Stimulated activated CD8-positive, alpha-beta memory T cell treated with anti-CD3 and anti-CD28 coated beads, Interleukin-2, amount 100 ng/mL, for 1 hour (primary cell): ENCODE measurements at regions not wholly inside any gene's neighbourhood (a gene's known extent, or its start where the extent isn't known, plus 50 kb on each side); places are given as distances from the start of the nearest gene placed in this dataset.
A peak's percentile ranks its signal among the peaks of the same experiment; 100 is the strongest.

ENCODE experiments used
- DNase-seq, 2 donors: peaks; one replicate each; pipeline ENCODE4 v3.0.0-alpha.2; 2020; ENCODE audit warnings: low read depth in 2 of 2

DNA sequence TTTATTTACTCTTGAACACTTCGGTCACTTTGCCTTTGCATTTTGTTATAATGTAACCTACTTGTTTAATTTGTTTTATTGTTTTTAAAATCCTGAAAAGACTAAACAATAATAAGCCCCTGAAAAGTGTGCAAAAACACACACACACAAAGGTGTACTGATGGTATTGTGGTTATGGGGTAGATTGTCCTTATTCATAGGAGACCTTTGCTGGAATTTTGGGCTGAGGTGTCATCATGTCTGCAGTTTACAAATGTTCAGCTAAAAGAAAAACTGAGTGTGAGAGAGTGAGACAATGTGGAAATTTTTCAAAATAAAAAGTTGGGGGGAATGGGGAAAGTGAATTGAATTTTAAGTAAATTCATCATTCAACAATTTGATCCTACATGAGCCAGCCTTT is 174.9 kb downstream of the QDPR start:
- DNase-seq = no peak

DNA sequence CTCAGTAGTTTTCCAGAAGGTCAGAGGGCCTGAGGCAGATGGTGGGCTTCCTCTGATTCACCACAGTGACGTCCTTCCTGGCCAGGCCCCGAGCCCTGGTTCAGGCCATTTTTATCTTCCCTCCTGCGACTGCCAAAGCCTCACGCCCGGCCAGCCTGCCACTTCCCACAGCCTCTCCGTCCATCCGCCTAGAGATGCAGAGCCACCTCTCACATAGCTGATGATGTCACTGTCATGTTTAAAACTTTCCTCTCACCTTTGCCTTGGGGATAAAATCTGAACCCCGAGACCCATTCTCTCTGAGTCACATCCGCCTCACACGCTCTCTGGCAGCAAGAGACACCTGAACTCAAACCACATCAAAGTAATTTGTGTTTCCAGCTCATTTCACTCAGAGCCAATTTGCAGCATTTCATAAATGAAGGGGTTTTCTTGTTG is 175.3 kb downstream of the QDPR start:
- DNase-seq = peak; percentile 33 to 45

DNA sequence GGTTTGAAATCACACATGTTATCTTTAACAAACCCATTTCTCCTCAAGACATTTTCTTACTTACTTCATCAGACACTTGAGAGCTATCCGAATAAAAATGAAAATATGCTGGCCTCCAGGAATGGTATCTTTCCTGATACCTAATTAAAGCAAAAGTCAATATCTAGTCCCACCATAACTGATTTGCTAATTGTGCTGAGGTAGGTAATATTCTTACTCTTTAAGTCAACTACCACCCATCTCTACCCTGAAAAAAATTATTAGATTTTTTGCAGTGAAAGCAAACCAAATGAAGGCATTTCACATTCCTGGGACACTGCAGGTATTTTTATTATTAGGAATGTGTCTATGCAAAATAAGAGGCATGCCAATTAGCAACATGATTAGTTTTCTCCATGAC is 175.8 kb downstream of the QDPR start:
- no peak for DNase-seq

DNA sequence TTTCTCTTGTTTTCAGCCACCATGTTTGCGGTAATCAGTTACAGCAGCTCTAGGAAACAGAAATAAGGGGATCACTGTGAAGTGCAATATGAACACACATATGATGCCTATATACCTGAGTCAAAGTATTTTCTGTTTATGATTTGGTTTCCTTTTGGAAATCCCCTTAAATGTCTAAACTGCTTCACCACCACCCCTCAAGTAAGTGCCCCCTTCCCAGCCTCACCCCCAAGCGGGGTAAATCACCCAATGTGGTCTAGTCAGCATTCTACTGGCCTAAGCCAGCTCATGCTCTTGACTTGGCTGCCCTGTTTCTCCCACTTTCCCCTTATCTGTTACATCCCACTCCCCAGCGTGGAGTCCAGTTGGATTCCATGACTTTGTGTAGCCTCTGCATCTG is 176.5 kb downstream of the QDPR start:
- DNase-seq = no peak

DNA sequence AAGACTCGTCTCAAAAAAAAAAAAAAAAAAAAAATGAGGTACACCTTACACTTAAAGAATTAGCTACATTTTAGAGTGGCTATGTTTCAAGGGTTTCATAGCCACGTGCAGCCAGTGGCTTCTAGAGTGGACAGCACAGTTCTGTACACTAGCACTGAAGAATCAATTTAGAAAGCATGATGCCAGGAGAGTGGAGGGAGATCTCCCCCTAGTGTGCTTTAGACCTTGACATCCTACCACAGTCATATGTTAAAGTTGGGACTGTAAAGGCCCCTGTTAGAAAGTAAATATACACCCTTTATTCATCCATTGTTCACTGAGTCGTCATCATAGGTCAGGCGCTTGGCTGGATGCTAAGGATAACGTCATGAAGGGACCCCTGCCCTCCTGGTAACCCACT is 179.4 kb downstream of the QDPR start:
- DNase-seq = no peak

DNA sequence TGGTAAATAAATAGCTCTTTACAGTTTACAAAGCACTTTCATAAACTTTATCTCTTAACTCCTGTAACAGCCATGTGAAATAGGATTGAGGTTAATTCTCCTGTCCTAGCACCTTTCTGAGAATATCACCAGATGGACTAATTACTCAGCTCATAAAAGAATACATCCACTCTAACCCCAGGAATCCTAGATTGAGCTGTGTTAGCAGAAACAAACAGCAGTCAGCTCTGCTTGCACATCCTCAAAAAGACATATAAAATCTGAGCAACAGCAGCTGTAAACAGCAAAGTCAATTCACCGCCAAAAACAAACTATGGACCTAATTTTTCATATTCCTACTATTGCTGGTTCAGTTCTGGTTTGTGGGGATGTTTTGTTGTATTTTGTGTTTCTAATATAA is 182.8 kb downstream of the QDPR start:
- DNase-seq = no peak

DNA sequence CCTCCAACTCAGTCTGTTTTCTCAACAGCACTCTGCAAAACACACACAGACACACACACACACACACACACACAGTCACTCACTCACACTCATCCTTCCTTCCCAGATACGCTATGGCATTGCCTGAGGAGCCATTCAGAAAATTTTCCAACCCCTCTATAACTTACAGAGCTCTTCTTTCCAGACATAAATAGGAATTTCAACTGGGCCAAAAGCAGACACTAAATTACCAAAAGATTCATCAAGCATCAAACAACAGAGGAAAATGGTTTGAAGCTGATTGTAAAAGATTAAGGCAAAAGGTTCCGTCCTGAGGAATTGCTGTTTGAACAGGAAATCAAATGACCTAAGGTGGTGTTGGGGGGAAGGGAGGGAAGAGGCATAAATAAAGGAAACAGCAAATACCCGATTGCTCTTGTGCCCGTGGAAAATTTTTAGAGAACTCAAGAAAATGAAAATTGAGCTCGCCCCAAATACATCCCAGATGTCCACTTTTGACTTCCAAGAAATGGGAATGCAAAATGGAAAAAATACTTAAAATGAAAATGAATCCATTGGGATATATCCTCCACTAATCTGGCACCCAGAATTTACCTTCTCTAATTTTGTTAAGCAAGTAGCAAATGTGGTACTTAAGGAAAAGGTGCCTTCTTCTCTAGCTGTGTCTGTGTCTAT is 183.6 kb downstream of the QDPR start:
- DNase-seq = no peak

DNA sequence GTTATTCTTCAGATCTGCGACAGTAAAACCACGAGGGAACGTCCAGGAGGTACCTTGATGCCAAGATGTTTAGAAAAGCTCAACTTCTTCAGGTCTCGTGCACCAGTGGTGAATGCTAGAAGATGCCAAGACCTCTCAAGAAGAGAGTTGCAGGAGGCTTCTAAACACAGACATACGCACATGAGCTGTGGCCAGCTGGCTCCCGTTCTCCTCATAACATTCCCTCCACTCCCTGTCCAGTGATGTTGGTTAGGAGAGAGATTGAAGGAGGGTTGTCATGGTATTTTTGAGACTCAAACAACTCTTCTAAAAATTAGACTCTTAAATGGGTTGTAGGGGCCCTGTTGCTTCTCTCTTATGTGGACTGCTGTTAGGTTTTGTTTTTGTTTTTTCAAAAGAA is 184.3 kb downstream of the QDPR start:
- DNase-seq = no peak

DNA sequence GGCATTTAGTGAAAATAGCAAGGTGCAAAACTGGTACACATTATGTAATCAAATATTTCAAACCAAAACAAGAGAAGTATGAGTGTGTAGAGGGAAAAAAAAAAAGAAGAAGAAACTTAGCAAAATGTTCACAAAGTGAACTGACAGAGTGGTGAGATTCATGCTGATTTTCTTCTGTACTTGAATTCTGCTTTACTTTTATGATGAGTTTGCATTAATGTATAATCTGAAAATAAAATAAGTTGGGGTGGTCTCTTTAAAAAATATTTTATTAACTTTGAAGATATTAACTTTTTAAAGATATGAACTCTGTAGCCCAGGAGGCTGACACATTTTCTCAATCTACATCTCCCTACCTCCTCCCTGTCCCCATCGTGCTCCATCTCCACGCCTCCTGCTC is 185.1 kb downstream of the QDPR start:
- no peak for DNase-seq

DNA sequence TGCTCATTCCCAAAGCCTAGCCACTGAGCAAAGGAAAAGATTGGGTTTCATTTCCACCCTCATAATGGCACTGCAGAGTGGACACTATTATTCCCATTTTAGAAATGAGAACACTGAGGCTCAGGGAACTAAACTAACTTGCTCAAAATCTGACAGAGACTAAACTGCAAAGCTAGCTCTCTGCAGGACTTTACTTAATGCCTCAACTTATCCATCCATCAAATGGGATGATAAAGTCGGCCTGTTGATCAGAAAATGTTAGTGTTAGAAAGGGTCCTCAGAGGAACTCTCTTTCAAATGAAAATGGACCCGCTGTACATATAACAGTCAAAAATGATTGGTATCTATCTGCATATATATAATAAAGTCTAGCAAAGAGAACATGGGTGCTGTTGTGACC is 186.8 kb downstream of the QDPR start:
- no peak for DNase-seq

DNA sequence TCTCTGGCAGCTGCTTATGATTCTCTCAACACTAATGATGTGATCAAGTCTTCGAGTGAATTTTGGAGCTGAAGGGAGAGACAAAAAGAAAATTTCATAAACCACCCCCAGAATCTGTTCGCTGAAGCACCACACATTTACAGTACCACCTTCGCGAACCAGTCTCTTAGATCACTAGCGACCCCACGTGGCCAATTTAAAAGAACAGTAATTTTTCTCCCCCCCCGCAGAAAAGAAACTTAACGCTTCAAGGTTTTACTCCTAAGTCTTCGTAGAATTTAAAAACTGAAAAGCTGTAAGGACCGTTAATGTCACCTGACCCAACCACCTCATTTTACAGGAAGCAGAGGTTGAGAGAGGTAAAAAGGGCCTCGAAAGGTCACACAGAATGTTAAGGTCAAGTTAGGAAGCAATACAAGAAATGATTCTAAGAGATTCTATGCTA is 187.5 kb downstream of the QDPR start:
- peak; percentile 6 to 24 for DNase-seq

DNA sequence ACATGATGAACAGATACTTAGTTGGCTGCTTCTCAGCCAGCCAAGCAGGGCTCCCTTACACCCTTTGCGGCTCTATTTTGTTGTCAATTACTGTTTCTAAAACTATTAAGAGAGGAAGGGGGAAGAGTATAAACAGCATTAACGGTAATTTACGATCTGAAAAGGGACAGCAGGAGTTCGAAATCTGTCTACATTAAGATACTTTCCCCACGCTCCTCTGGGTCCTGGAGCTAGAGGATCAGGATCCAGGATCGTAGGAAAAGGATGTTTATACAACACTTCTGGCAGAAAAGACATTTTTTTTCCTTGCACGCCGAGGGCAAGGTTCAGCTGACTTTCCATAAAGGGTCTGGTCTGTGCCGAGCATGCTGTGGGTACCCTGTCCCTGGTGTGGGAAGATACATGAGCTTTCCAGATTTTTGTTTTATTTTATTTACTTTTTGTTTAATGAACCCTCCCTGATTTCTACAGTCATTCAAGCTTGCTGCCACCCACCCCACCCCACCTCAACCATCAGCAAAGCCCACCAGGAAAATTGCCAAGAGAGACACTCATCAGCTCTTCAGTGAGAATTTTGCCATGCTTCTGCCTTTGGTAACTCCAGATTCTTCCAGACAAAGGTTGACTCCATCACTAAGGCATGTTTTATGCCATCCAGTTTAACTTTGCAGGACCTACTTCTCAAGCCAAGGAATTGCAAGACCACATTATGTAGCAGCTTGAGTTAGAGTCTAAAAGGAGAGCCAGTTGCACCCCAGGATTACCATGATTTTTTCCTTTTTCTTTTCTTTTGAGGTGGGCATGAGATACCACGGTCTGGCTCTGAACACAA is 188.1 kb downstream of the QDPR start:
- DNase-seq = no peak

DNA sequence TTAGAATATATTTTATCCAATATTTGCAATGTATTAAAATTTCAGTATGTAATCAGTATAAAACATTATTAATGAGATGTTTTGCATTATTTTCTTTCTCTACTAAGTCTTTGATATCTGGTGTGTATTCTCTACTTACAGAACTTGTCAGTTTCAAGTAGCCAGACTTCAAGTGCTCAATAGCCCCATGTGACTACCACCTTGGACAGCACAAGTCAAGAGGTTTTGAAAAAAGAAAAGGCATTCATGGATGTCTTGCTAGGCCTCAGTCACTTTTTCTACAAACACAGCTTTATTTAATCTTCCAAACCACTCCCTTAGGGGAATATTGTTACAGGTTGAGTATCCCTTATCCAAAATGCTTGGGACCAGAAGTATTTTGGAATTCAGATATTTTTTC is 189.4 kb downstream of the QDPR start:
- DNase-seq = no peak

DNA sequence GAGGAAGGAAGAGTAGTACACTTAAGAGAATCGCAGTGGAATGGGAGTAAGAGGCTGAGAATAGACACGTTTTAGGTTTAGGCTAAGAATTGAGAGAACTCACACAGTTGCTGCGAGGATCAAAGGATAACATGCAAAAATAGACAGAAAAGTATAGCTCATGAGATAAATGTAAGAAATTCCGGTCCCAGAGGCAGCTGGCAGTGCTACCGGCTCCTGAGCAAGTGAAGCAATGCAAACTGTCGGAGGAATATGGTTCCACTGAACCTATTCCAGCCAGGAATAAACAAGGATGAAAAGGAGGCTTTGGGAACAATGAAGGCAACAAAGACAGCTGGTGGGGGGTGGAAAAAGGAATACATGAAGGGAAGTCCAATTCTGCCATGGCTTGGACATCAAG is 191.8 kb downstream of the QDPR start:
- no peak for DNase-seq

DNA sequence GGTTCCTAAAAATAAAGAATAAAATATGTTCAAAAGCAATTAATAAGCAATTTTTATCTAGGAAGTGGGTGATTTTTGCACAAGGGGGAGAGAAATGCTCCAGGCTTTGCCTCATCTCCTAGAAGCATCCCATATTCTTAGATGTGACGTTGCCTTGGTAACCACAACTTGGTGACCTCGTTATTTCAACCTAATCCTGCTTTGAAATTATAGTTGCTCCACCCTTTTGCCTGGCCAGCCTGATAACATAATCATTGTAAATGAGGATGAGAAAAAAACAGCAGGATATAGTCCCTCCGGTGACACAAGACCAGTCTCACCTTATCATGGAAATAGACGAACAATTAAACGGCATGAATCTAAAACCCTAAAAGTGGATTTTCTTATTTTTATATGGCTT is 194.4 kb downstream of the QDPR start:
- DNase-seq = no peak

DNA sequence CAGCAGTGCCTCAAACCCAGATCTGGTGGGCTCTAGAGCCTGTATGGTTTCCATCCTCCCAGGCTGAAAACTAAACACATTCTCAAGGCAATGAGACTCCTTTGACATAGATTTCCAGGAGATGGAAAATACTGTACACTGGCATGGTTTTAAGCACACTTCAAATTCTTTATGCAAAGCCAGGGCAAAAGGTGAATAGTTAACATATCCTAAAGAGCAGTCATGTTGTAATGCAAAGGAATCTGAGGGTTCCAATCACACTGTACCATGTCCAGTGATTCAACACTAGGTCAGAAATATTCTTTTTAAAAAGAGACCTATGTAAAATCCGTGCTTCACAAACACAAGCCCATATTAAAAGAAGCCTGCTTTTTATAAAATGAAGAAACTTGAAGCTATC is 195.3 kb downstream of the QDPR start:
- no peak for DNase-seq

DNA sequence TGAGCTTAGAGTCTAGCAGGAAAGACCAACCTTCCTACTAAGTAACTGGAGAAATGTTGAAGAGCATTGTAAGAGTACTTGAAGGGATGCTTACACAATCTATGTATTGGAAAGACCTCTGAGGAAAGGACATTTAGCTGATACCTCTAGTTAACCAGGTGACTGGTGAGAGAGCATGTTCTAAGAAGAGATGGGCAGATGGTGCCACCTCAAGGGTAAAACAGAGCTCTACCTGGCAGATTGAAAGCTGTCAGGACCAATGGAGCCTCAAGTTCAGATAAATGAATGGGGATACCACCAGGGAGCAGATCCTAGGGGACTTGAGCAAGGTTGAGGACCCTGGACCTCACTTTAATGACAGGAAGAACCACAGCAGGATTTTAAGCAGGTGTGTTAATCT is 196.4 kb downstream of the QDPR start:
- DNase-seq = no peak

DNA sequence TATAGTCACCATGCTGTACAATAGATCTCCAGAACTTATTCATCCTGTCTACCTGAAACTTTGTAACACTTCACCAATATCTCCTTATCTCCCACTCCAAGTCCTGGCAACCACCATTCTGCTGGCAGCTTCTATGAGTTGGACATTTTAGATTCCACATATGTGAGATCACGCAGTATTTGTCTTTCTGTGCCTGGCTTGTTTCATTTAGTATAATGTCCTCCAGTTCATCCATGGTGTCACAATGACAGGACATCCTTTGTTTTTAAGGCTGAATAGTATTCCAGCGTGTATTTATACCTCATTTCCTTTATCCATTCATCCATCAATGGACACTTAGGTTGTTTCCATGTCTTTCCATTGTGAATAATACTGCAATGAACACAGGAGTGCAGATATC is 198.7 kb downstream of the QDPR start:
- no peak for DNase-seq

DNA sequence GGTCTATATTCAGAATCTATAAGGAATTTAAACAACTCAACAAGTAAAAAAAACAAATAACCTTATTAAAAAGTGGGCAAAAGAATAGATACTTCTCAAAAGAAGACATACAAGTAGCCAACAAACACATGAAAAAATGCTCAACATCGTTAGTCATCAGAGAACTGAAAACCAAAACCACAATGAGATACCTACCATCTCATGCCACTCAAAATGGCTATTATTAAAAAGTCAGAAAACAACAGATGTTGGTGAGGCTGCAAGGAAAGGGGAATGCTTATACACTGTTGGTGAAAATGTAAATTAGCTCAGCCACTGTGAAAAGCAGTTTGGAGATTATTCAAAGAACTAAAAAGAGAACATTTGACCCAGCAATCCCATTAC is 201.6 kb downstream of the QDPR start:
- DNase-seq = no peak

DNA sequence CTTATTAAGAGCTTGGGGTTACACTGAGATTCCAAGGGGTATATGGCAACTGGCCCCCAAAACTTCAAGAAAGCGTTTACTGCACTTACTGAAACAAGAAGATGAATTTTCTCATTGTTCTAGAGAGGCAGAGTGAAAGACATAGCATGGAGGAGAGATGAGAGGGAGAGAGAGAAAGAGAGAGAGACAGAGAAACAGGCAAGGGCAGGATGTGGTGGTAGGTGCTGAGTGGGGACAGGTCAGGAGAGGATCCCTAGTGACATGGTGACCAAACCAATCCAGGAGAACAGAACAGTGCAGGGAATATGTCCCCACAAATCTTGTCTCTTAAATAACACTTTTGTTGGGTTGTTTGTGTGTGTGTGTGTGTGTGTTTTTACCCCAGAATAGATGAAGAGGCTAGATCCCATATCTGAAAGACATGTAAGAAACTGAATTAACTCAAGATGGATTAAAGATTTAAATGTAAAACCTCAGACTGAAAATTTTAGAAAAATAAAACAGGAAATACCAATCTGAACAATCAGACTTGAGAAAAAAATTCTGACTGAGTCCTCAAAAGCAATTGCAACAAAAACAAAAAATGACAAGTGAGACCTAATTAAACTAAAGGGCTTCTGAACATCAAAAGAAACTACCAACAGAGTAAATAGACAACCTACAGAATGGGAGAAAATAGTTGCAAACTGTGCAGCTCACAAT is 202.2 kb downstream of the QDPR start:
- DNase-seq = no peak

DNA sequence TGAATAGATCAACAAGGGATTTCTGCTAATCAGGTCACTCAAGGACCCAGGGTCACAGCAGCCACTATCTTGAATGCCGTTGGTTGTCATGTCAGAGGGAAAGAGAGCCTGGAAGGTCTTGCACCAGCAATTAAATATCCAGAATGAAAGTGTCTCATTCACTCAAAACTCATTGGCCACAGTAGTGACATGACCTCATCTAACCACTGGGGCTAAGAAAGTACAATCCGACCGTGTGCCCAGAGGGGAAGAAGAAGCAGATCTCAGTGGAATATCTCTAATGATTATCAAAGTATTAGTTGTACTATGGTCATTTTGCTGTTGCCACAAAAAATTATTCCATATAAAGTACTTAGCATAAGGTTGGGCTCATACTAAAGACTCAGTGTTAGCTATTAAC is 210.0 kb downstream of the QDPR start:
- DNase-seq = no peak

DNA sequence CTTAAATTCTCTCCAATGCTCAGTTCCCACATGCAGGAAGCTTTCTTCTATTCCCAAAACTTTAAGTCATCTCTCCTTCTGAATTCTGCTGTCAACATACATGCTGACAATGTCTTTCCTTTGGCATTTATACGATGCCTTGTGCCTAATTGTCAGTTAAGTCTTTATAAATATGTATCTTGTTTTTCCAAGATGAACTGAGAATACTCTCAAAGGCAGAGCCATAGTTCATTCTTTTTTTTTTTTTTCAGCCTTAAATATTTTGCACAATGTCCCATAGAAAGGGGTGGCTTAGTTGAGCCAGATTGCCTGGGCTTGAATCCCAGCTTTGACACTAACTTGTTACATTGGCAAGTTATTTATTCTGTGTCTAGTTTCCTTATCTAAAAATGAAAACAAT is 210.6 kb downstream of the QDPR start:
- no peak for DNase-seq
